ENCODE measurements at regions not wholly inside any gene's neighbourhood (a gene's known extent, or its start where the extent isn't known, plus 50 kb on each side); places are given as distances from the start of the nearest gene placed in this dataset.
"Not testable (repeated sequence)": the region's sequence is repeated elsewhere in the genome, so short reads cannot be mapped to it uniquely, and the experiment has no call there.

DNA sequence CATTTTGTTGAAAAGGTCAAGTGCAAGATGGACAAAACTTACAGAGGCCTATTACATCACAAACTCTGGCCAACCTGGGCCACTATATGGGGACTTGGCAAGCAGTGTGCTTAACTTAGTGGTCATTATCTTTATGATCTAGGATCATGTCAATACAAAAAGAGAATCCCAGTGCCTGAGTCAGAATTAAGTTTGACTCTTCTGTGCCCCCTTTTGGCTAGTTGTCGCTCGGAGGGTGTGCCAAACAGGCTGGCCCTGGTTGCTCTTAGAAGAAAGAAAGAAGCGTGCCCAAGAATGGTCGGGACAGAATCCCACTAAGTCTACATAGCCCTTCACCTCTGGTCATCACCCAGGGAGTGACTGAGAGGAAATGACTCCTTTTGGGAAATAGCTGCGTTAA, 100.1 kb downstream of the EIF4E start:
- DNase-seq (ENCODE audit: low read depth): no peak
- H3K4me3 ChIP-seq (ENCODE audit: low read depth, low read length): no peak overlapping the region
- TF ChIP-seq, protein P1, sequence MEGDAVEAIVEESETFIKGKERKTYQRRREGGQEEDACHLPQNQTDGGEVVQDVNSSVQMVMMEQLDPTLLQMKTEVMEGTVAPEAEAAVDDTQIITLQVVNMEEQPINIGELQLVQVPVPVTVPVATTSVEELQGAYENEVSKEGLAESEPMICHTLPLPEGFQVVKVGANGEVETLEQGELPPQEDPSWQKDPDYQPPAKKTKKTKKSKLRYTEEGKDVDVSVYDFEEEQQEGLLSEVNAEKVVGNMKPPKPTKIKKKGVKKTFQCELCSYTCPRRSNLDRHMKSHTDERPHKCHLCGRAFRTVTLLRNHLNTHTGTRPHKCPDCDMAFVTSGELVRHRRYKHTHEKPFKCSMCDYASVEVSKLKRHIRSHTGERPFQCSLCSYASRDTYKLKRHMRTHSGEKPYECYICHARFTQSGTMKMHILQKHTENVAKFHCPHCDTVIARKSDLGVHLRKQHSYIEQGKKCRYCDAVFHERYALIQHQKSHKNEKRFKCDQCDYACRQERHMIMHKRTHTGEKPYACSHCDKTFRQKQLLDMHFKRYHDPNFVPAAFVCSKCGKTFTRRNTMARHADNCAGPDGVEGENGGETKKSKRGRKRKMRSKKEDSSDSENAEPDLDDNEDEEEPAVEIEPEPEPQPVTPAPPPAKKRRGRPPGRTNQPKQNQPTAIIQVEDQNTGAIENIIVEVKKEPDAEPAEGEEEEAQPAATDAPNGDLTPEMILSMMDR (IDR thresholded peaks at IDR 0.05; ENCODE audit: insufficient read depth, low read length): no peak

DNA sequence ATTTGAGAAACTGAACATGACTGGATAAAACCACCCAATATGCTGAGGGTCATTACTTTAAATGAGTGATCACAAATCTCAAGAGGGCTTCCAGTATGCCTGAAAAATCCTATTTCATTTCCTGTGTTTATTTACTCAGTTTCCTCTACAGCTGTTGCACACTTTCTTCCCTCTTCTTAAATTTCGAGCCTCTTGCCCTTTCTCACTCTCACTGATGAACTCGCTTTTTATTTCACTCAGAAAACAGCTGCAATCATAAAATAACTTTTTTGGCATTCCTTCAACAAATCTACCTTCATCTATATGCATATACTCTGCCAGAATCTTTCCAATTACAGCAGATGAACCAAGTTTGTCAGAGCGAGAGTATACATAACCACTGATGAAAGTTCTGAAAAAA, 101.3 kb downstream of the EIF4E start:
- TF ChIP-seq, protein P1 (IDR thresholded peaks at IDR 0.05; ENCODE audit: insufficient read depth, low read length): no peak
- no peak for DNase-seq (ENCODE audit: low read depth)
- H3K4me3 ChIP-seq (ENCODE audit: low read depth, low read length): no peak overlapping the region

DNA sequence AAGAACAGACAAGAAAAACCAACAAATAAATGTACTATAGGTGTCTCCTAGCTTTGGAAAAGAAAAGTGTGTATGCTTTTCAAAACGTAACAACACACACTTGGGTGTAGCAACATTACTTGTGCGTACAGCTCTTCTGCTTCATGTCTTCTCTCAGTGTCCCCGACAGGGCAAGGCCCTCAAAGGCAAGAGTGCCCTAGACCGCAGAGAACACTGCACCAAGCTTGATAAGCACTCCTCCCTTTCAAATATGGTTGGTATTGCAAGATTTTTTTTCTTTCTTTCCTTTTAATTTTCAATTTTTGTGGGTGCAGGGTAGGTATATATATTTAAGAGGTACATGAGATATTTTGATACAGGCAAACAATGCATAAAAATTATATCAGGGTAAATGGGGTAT, 106.8 kb downstream of the EIF4E start:
- H3K4me3 ChIP-seq (ENCODE audit: low read depth, low read length): no peak overlapping the region
- no peak for DNase-seq (ENCODE audit: low read depth)
- TF ChIP-seq, protein P1 (IDR thresholded peaks at IDR 0.05; ENCODE audit: insufficient read depth, low read length): no peak

DNA sequence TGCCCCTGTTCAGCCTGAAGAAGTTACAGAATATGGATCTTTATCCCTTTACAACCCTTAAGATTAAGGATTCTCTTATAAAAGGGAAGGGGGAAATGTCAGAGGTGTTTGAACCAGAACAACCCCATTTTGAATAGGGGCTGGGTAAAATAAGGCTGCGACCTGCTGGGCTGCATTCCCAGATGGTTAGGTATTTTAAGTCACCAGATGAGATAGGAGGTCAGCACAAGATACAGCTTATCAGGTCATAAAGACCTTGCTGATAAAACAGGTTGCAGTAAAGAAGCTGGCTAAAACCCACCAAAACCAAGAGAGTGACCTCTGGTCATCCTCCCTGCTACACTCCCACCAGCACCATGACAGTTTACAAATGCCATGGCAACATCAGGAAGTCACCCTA, 110.8 kb downstream of the EIF4E start:
- DNase-seq (ENCODE audit: low read depth); H3K4me3 ChIP-seq (ENCODE audit: low read depth, low read length): not testable (repeated sequence)

DNA sequence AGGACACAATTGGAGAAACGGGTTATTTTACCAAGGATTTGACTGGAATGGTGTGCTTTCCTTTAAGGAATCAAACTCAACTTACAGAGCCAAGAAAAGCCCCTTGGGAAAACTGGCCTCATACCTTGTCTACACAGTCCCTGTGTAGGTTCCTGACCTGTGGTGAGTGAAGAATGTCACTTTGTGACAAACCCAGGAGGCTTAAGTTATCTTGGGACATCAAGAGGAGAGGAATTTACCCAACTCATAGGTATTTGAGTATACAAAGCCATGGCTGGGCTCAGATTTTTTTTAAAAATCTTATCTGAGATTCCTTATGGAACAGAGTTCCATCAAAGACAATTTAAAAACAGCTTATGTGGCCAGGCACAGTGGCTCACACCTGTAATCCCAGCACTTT, 112.1 kb downstream of the EIF4E start:
- no peak for DNase-seq (ENCODE audit: low read depth)
- TF ChIP-seq, protein P1 (IDR thresholded peaks at IDR 0.05; ENCODE audit: insufficient read depth, low read length): no peak
- H3K4me3 ChIP-seq (ENCODE audit: low read depth, low read length): no peak overlapping the region

DNA sequence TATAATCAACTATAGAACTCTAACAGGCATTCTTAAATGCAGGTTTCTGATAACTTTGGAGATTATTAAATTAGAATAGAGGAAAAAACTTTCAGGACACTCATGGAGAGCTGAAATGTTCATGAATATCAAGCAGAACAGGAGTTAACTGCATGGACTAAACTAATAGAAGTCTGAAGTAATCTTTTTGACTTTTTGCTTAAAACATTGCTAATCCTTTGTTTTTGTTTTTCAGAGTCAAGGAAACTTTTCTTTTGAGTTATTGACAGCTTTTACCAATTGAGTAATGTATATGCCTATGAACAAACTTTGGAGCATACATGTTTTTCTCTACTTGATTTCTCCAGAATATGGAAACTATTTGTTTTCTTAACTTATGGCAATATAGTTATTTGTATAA, 112.5 kb downstream of the EIF4E start:
- TF ChIP-seq, protein P1 (IDR thresholded peaks at IDR 0.05; ENCODE audit: insufficient read depth, low read length): no peak
- no peak overlapping the region for H3K4me3 ChIP-seq (ENCODE audit: low read depth, low read length)
- no peak for DNase-seq (ENCODE audit: low read depth)

DNA sequence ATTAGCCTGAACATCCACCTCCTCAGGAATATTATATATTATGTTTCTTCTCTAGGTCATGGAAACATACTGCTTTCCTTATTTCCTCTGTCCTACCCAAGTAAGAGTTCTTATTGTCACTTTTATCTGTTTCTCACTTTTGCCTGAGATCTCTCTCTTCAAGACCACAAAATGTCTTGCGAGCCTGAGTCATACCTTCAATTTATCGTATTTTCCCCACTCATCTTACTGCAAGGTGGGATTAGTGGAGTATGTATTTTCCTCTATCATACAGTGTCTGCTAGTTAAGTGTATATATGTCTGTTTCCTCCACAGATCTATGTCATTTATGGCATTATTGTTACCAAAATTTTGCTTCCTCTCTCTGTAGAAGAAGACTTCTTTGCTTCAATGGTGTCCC, 124.5 kb downstream of the EIF4E start:
- TF ChIP-seq, protein P1 (IDR thresholded peaks at IDR 0.05; ENCODE audit: insufficient read depth, low read length): no peak
- no peak for DNase-seq (ENCODE audit: low read depth)
- no peak overlapping the region for H3K4me3 ChIP-seq (ENCODE audit: low read depth, low read length)

Data from fibroblast of the aortic adventitia (primary cell).